Stimulated activated CD4-positive, alpha-beta T cell treated with anti-CD3 and anti-CD28 coated beads, Interleukin-4, amount 100 ng/mL, for 24 hours (primary cell): ENCODE measurements at regions not wholly inside any gene's neighbourhood (a gene's known extent, or its start where the extent isn't known, plus 50 kb on each side); places are given as distances from the start of the nearest gene placed in this dataset.

Experiments used
- DNase-seq: peaks from one replicate; pipeline ENCODE4 v3.0.0-alpha.2; 2020

- no peak for DNase-seq
These were observed 167.2 kb downstream of the SETD4 start for GRCh38 chr21:35893156-35893555.

GRCh38 chr21:35886887-35887286 lies 173.4 kb downstream of the SETD4 start:
- no peak for DNase-seq

GRCh38 chr21:35885942-35886541 lies 174.3 kb downstream of the SETD4 start:
- no peak for DNase-seq

GRCh38 chr21:35882791-35883240 lies 177.5 kb downstream of the SETD4 start:
- no peak for DNase-seq

- no peak for DNase-seq
These were observed 186.9 kb downstream of the SETD4 start for GRCh38 chr21:35873441-35873840.

- DNase-seq, result no peak
These were observed 188.4 kb downstream of the SETD4 start for GRCh38 chr21:35871906-35872305.

GRCh38 chr21:35868869-35869223 lies 191.5 kb downstream of the SETD4 start:
- DNase-seq, result no peak

GRCh38 chr21:35868005-35868868 lies 192.1 kb downstream of the SETD4 start:
- DNase-seq, result no peak

GRCh38 chr21:35864039-35864438 lies 196.3 kb downstream of the SETD4 start:
- no peak for DNase-seq

- no peak for DNase-seq
These were observed 197.4 kb downstream of the SETD4 start for GRCh38 chr21:35862969-35863368.

- DNase-seq, result no peak
These were observed 198.7 kb downstream of the SETD4 start for GRCh38 chr21:35861661-35862060.

- DNase-seq, result no peak
These were observed 200.0 kb downstream of the SETD4 start for GRCh38 chr21:35860189-35860869.

GRCh38 chr21:35859677-35860076 lies 200.6 kb downstream of the SETD4 start:
- no peak for DNase-seq

GRCh38 chr21:35857095-35857494 lies 203.2 kb downstream of the SETD4 start:
- no peak for DNase-seq

GRCh38 chr21:35855484-35855883 lies 204.8 kb downstream of the SETD4 start:
- no peak for DNase-seq

- DNase-seq, result no peak
These were observed 206.0 kb downstream of the SETD4 start for GRCh38 chr21:35854281-35854680.

- no peak for DNase-seq
These were observed 206.7 kb downstream of the SETD4 start for GRCh38 chr21:35853321-35854239.

- no peak for DNase-seq
These were observed 207.5 kb downstream of the SETD4 start for GRCh38 chr21:35852820-35853219.

- no peak for DNase-seq
These were observed 209.7 kb downstream of the SETD4 start for GRCh38 chr21:35850542-35851103.

GRCh38 chr21:35850029-35850428 lies 210.3 kb downstream of the SETD4 start:
- DNase-seq, result no peak

GRCh38 chr21:35849144-35849543 lies 211.2 kb downstream of the SETD4 start:
- no peak for DNase-seq

GRCh38 chr21:35843911-35844667 lies 216.2 kb downstream of the SETD4 start:
- no peak for DNase-seq
